H4 (cell line): ENCODE measurements at regions not wholly inside any gene's neighbourhood (a gene's known extent, or its start where the extent isn't known, plus 50 kb on each side); places are given as distances from the start of the nearest gene placed in this dataset.
A peak's percentile ranks its signal among the peaks of the same experiment; 100 is the strongest.

ENCODE experiments used
- DNase-seq: peaks from one replicate; pipeline ENCODE4 v3.0.0-alpha.2; 2015; ENCODE audit warnings: low spot score

- no peak for DNase-seq
Measured at GRCh38 chr13:70662231-70662940, 554.1 kb upstream of the KLHL1 start.

DNA sequence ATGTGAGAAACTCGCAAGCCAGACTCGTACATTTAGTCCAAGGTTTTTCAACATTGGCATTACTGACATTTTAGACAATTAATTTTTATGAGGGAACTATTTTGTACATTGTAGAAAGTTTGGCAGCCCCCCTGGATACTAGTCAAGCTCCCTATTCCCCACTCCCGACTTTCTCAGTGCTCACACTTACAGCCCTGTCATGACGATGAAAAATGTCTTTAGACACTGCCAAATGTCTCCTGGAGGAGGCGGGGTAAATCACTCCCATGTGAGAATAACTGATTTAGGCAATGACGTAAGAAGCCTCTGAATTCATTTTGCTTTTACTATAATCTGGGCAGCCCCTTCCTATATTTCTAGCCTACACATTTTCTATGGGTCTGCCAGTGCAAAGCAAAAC, 535.8 kb upstream of the KLHL1 start:
- no peak for DNase-seq

GRCh38 chr13:70634893-70635292, 526.6 kb upstream of the KLHL1 start:
- DNase-seq = no peak

DNA sequence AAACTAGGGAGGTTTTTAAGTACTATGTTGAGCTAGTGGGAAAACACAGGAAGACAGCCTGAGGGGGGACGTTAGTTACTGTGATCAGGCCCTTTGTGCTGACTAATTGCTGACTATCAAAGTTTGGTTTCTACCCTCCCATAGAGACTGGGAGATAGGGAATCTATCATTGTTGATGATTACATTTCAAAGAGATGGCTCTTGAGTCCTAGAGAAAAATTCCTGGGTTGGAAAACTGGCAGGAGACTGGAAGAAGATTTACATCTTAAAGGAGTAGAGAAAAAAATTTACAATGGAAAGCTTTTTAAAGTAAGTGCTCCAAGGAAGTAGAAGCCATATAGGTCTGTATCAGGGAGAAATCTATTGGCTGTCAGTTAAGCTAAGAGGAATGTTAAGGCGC, 522.0 kb upstream of the KLHL1 start:
- DNase-seq = no peak

GRCh38 chr13:70623239-70623638, 515.0 kb upstream of the KLHL1 start:
- DNase-seq = no peak

GRCh38 chr13:70622796-70623195, 514.5 kb upstream of the KLHL1 start:
- DNase-seq = no peak

- DNase-seq = no peak
Measured at GRCh38 chr13:70619936-70620335, 511.7 kb upstream of the KLHL1 start.

DNA sequence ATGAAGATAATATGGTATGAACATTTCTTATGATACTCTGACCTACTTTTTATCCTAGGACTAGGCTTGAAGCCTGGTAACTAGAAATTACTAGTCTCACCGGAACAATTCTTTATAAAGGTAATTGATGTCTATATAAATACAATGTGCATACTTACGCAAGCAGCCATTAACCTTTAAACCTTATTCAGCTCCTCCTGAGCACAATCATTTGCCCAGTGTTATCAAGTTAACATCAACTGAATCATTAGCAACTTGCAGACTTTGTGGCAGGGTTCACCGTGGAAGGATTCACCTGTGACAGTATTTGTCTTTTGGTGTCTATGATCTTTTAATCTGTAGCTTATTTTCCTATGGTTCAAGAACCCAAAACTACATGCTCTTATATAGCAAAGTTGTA, 508.6 kb upstream of the KLHL1 start:
- no peak for DNase-seq

DNA sequence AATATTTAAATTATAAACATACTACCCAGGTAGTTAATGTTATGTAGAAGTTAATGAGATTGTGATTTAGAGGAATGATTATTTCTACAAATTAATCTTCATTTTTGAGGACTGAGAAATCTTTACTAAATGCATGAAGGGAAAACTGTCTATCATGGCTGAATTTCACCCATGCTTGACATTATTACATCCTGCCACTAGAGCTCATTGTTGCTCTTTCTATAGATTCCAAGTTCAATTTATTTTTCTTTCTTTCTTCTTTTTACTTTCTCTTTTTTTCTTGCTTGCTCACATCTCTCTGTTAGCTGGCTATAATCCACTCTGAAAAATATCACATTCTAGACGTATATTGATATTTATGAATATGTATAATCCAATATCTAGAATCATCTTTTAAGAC, 505.0 kb upstream of the KLHL1 start:
- no peak for DNase-seq

DNA sequence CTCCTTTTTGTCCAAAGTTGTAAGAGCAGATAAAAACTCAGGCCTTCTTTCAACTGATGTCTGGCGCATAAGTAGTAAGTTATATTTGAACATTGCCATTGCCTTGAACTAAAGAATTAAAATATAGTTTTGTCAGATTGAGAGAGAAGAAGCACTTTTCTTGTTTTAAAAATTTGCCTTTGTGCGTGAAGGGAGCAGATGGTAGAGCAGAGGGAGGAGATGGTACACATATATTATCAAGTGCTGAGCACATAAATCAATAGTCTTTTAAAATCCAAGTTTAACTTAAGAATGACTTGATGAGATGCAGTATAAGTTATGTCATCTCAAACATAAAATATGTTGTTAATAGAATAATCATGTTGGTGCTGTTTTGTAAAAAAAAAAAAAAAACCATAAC, 504.6 kb upstream of the KLHL1 start:
- DNase-seq = no peak

GRCh38 chr13:70604448-70604847, 496.2 kb upstream of the KLHL1 start:
- DNase-seq = no peak

GRCh38 chr13:70593716-70594115, 485.5 kb upstream of the KLHL1 start:
- DNase-seq = no peak

- no peak for DNase-seq
Measured at GRCh38 chr13:70585109-70585508, 476.9 kb upstream of the KLHL1 start.

- DNase-seq = no peak
Measured at GRCh38 chr13:70580825-70581224, 472.6 kb upstream of the KLHL1 start.

DNA sequence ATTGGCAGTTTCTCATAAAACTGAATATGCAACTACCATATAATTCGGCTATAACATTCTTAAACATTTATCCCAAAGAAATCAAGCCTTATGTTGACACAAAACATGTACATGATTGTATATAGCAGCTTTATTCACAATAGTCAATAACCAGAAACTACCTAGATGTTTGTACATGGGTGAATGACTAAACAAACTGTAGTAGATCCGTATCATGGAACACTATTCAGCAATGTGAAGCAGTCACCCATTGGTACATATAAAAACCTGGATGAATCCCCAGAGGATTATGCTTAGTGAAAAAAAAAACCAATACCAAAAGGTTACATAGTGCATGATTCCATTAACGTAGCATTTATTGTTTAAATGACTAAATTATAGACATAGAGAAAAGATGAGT, 471.7 kb upstream of the KLHL1 start:
- no peak for DNase-seq

DNA sequence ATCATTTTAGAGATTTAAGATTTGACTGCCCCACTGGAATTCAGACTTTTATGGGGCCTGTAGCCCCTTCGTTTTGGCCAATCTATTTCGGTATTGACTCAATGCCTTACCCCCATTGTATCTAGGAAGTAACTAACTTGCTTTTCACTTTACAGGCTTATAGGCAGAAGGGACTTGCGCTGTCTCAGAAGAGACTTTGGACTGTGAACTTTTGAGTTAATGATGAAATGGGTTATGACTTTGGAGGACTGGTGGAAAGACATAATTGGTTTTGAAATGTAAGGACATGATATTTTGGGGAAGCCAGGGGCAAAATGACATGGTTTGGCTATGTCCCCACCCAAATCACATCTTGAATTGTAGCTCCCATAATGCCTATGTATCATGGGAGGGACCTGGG, 463.0 kb upstream of the KLHL1 start:
- DNase-seq = no peak

GRCh38 chr13:70568571-70568970, 460.3 kb upstream of the KLHL1 start:
- DNase-seq = peak; percentile 7

- no peak for DNase-seq
Measured at GRCh38 chr13:70544706-70545105, 436.5 kb upstream of the KLHL1 start.

- no peak for DNase-seq
Measured at GRCh38 chr13:70541451-70541850, 433.2 kb upstream of the KLHL1 start.

DNA sequence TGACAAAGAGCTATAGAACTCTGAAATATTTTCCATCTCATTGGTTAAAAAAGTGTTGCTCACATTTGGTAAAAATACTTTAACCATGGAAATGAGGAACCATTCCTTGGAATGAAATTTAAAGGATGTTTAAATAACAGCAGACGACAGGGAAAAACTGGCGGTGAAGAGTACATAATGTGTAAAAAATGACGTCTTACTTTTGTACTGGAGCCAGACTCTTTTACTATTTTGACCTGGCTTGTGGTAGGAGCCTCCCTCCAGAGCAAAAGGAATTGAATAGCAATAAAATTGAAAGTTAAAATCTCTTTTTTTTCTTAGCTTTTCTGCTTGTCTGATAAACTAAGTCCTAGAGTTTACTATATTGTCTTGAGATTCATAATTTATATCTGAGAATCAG, 426.2 kb upstream of the KLHL1 start:
- no peak for DNase-seq

DNA sequence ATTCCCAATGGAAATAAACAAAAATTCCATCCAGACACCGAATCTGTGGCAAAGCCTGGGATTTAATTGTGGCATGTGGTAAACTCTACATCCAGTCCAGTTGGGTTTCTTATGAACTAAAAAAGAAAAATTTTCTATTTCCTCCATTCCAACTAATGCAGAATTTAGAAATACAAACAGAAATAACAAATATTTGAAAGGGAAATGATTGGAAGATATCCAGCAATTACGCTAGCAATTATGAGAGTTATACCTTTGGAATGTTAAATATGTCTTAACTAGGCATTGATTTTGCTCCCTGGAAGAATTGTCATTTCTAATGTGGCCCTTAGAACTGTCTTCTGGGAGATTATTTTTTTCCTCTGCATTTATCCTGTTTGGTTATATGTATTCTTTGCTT, 421.4 kb upstream of the KLHL1 start:
- no peak for DNase-seq

GRCh38 chr13:70527599-70527998, 419.3 kb upstream of the KLHL1 start:
- DNase-seq = no peak

GRCh38 chr13:70523622-70524021, 415.4 kb upstream of the KLHL1 start:
- DNase-seq = no peak

DNA sequence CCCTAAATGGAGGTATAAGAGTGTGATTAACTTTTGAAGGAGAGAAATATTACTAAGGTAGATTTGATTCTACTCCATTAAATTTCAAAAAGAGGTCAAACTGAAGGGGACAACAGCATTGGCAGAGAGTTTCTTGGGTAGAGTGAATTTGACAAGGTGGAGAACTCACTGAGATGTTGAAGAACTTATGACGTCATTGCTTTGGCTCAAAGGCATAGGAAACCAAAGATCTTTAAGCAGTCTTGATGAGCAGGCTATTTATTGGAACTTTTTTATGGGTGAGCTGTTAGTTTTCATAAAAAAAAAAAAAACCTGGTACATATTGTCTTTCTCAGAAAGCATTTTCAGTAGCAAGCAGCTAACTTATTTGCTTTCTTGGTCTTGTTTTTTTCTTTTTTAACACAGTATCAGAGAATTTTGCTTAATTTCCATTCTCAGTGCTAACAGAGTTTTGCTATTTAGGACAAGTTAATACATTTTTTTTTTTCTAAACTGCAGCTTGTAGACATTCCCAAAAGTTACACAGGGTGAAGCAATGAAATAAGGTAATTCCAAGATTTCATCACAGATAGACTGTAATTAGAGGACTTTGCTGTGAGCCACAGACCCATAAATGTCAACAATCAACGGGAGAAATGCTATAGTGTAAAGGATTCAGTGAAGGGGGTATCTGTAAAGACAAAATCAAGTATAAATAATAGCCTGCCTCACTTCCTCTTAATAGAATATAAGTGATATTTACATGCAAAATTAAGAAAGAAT, 412.2 kb upstream of the KLHL1 start:
- DNase-seq = peak; percentile 3
